ENCODE measurements at regions not wholly inside any gene's neighbourhood (a gene's known extent, or its start where the extent isn't known, plus 50 kb on each side); places are given as distances from the start of the nearest gene placed in this dataset.

DNA sequence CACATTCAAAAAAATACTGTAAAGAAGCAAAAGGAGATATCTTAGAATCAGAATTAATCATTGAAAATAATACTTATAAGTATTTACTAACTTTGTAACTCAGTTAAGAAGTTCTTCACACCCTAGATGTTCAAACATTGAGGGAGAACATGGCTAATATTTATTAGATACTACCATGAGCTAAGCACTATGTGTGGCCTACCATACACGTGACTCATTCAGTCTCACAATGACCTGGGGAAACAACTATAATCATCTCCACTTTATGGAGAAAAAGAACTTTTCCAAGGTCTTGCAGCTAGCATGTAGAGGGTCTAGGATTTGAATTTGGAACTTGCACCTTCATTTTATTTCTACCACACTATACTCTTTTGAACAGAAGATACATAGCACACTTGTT, 361.9 kb upstream of the CFAP20DC start:
- intact Hi-C loops (cut with micrococcal nuclease; ENCODE audit: unreplicated experiment), result no loop called here
- CTCF ChIA-PET, result no interaction called here
- Mint-ChIP-seq H3K4me3 (ENCODE audit: low read depth, unreplicated experiment) (no peak overlapping the region), H3K36me3 (ENCODE audit: insufficient read depth, unreplicated experiment) (no peaks in the 10 kb centered on the region), H3K27me3 (ENCODE audit: unreplicated experiment) (peaks cover 13% of the 10 kb centered on the region), H3K27ac (ENCODE audit: unreplicated experiment) (no peak overlapping the region), H3K9me3 (ENCODE audit: low read depth, unreplicated experiment) (peaks cover 9% of the 10 kb centered on the region), H3K4me1 (ENCODE audit: low read depth, unreplicated experiment) (no peaks in the 10 kb centered on the region)
- DNase-seq, result no peak
- TF ChIP-seq, protein P1, sequence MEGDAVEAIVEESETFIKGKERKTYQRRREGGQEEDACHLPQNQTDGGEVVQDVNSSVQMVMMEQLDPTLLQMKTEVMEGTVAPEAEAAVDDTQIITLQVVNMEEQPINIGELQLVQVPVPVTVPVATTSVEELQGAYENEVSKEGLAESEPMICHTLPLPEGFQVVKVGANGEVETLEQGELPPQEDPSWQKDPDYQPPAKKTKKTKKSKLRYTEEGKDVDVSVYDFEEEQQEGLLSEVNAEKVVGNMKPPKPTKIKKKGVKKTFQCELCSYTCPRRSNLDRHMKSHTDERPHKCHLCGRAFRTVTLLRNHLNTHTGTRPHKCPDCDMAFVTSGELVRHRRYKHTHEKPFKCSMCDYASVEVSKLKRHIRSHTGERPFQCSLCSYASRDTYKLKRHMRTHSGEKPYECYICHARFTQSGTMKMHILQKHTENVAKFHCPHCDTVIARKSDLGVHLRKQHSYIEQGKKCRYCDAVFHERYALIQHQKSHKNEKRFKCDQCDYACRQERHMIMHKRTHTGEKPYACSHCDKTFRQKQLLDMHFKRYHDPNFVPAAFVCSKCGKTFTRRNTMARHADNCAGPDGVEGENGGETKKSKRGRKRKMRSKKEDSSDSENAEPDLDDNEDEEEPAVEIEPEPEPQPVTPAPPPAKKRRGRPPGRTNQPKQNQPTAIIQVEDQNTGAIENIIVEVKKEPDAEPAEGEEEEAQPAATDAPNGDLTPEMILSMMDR (IDR thresholded peaks at IDR 0.05; ENCODE audit: unreplicated experiment), result no peak
- no TSS peak for BruUV-seq (replicated peaks)

GRCh38 chr3:59411186-59411585, 361.4 kb upstream of the CFAP20DC start:
- DNase-seq, result no peak
- intact Hi-C loops (cut with micrococcal nuclease; ENCODE audit: unreplicated experiment), result no loop called here

DNA sequence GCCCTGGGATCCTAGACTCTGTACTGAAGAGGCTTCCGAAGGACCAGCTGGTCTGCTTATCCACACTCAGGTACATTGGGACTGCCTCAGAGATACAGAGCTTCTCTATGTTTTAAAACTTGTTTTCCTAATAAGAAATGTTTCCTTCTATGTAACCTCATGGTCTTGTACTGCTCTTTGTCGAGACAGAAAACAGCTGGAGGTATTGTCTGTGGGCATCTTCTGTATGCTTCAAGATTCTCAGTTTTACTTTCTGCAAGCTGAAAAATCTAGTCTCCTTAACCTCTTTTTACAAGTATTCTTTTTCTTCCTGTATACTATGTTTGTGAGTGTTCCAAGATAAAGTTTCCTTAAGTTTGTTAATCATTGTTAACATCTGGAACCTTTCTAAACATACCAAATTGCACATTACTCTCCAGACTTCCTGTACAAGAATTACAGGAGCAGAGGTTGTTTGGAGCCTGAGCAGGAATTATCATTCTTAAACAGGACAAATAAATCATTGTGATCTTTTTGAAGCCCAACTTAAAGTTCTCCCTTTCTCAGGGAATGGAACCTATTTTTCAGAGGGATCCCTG, 358.3 kb upstream of the CFAP20DC start:
- no peak for DNase-seq
- peaks cover 2% of the 10 kb centered on the region for H3K27me3 Mint-ChIP-seq (ENCODE audit: unreplicated experiment)
- intact Hi-C loops (cut with micrococcal nuclease; ENCODE audit: unreplicated experiment), result no loop called here
- TF ChIP-seq, protein P1 (IDR thresholded peaks at IDR 0.05; ENCODE audit: unreplicated experiment), result no peak
- peaks cover 2% of the 10 kb centered on the region for H3K9me3 Mint-ChIP-seq (ENCODE audit: low read depth, unreplicated experiment)
- no peak overlapping the region for H3K27ac Mint-ChIP-seq (ENCODE audit: unreplicated experiment)
- CTCF ChIA-PET, result no interaction called here
- no peaks in the 10 kb centered on the region for H3K36me3 Mint-ChIP-seq (ENCODE audit: insufficient read depth, unreplicated experiment)
- BruUV-seq (replicated peaks), result no TSS peak
- no peaks in the 10 kb centered on the region for H3K4me1 Mint-ChIP-seq (ENCODE audit: low read depth, unreplicated experiment)
- H3K4me3 Mint-ChIP-seq (ENCODE audit: low read depth, unreplicated experiment), result no peak overlapping the region

More at GRCh38 chr3:59411186-59411585, 361.4 kb upstream of the CFAP20DC start:
- H3K4me3 Mint-ChIP-seq (ENCODE audit: low read depth, unreplicated experiment), result no peak overlapping the region
- CTCF ChIA-PET, result no interaction called here
- no peak overlapping the region for H3K27ac Mint-ChIP-seq (ENCODE audit: unreplicated experiment)
- H3K9me3 Mint-ChIP-seq (ENCODE audit: low read depth, unreplicated experiment), result peaks cover 9% of the 10 kb centered on the region
- no peaks in the 10 kb centered on the region for H3K36me3 Mint-ChIP-seq (ENCODE audit: insufficient read depth, unreplicated experiment)
- peaks cover 13% of the 10 kb centered on the region for H3K27me3 Mint-ChIP-seq (ENCODE audit: unreplicated experiment)
- TF ChIP-seq, protein P1 (IDR thresholded peaks at IDR 0.05; ENCODE audit: unreplicated experiment), result no peak
- no TSS peak for BruUV-seq (replicated peaks)
- no peaks in the 10 kb centered on the region for H3K4me1 Mint-ChIP-seq (ENCODE audit: low read depth, unreplicated experiment)

GRCh38 chr3:59407425-59407824, 357.6 kb upstream of the CFAP20DC start:
- TF ChIP-seq, protein P1 (IDR thresholded peaks at IDR 0.05; ENCODE audit: unreplicated experiment), result no peak
- CTCF ChIA-PET, result no interaction called here
- Mint-ChIP-seq H3K4me1 (ENCODE audit: low read depth, unreplicated experiment) (no peaks in the 10 kb centered on the region), H3K9me3 (ENCODE audit: low read depth, unreplicated experiment) (peaks cover 2% of the 10 kb centered on the region), H3K27me3 (ENCODE audit: unreplicated experiment) (no peaks in the 10 kb centered on the region), H3K27ac (ENCODE audit: unreplicated experiment) (no peak overlapping the region), H3K4me3 (ENCODE audit: low read depth, unreplicated experiment) (no peak overlapping the region), H3K36me3 (ENCODE audit: insufficient read depth, unreplicated experiment) (no peaks in the 10 kb centered on the region)
- no peak for DNase-seq
- intact Hi-C loops (cut with micrococcal nuclease; ENCODE audit: unreplicated experiment), result no loop called here
- BruUV-seq (replicated peaks), result no TSS peak

Data from Calu3 (cell line).